Neural cell (in vitro differentiated cells): ENCODE measurements at regions not wholly inside any gene's neighbourhood (a gene's known extent, or its start where the extent isn't known, plus 50 kb on each side); places are given as distances from the start of the nearest gene placed in this dataset.

Experiments used
- H2AFZ ChIP-seq: fragments of 200-600, 300-800 bp; sonication (generic), shearing (Covaris generic); 2 replicates; pipeline ENCODE4 v1.6.0; 2014; ENCODE audit warnings: low read depth, mild to moderate bottlenecking, antibody characterized with exemption, low read length, moderate library complexity
- H3F3A ChIP-seq: fragments of 200-600 bp; shearing (Covaris generic); 2 replicates; pipeline ENCODE4 v1.6.1; 2016; ENCODE audit warnings: mild to moderate bottlenecking, moderate library complexity, mixed read lengths, antibody characterized with exemption, low read length; ENCODE audit not compliant: insufficient read depth, poor library complexity, severe bottlenecking
- H3K27ac ChIP-seq: fragments of 200-600, 300-800 bp; sonication (generic), shearing (Covaris generic); 2 replicates; pipeline ENCODE4 v1.5.1; 2014; ENCODE audit warnings: mild to moderate bottlenecking, low read length, moderate library complexity
- H3K27me3 ChIP-seq: fragments of 300-800, 200-600 bp; sonication (generic), shearing (Covaris generic); 2 replicates; pipeline ENCODE4 v1.6.0; 2014; ENCODE audit warnings: mild to moderate bottlenecking, low read depth, low read length, moderate library complexity; ENCODE audit not compliant: insufficient read depth
- H3K36me3 ChIP-seq: fragments of 300-800, 200-600 bp; sonication (generic), shearing (Covaris generic); 2 replicates; pipeline ENCODE4 v1.5.1; 2014; ENCODE audit warnings: mild to moderate bottlenecking, antibody characterized with exemption, low read length, moderate library complexity; ENCODE audit not compliant: insufficient read depth
- H3K4me2 ChIP-seq: fragments of 300-800, 200-600 bp; sonication (generic), shearing (Covaris generic); 2 replicates; pipeline ENCODE4 v1.6.0; 2014; ENCODE audit warnings: mild to moderate bottlenecking, low read length
- H3K4me3 ChIP-seq: fragments of 300-800, 200-600 bp; sonication (generic), shearing (Covaris generic); 2 replicates; pipeline ENCODE4 v1.5.1; 2014; ENCODE audit warnings: mild to moderate bottlenecking, low read length, moderate library complexity
- H3K79me2 ChIP-seq: fragments of 200-600 bp; shearing (Covaris generic); replicated peaks from 2 replicates; pipeline ENCODE4 v1.6.0; 2014; ENCODE audit warnings: mild to moderate bottlenecking, low read length, moderate library complexity; ENCODE audit not compliant: insufficient read depth
- H3K9ac ChIP-seq: fragments of 300-800, 200-600 bp; sonication (generic), shearing (Covaris generic); 2 replicates; pipeline ENCODE4 v1.6.1; 2016; ENCODE audit warnings: mild to moderate bottlenecking, low read length, mixed read lengths
- H3K9me2 ChIP-seq: fragments of 200-600 bp; shearing (Covaris generic); 2 replicates; pipeline ENCODE4 v1.6.1; 2016; ENCODE audit warnings: mild to moderate bottlenecking, low read length, mixed read lengths; ENCODE audit not compliant: insufficient read depth
- H3K9me3 ChIP-seq: fragments of 200-600, 300-800 bp; sonication (generic), shearing (Covaris generic); 2 replicates; pipeline ENCODE4 v1.6.1; 2016; ENCODE audit warnings: mild to moderate bottlenecking, mixed run types, low read length, moderate library complexity, mixed read lengths
- H4K20me1 ChIP-seq: fragments of 200-600 bp; shearing (Covaris generic); 2 replicates; pipeline ENCODE4 v1.6.1; 2016; ENCODE audit warnings: mild to moderate bottlenecking, mixed run types; ENCODE audit not compliant: insufficient read depth
- CTCF ChIP-seq: fragments of 450-650 bp; IDR thresholded peaks from 2 replicates; pipeline ENCODE4 v1.5.1; 2014; ENCODE audit warnings: antibody characterized with exemption, mild to moderate bottlenecking, moderate library complexity; ENCODE audit not compliant: poor library complexity, severe bottlenecking
- EP300 ChIP-seq: fragments of 450-650 bp; conservative IDR thresholded peaks from 2 replicates; pipeline ENCODE4 v1.6.1; 2014; ENCODE audit warnings: antibody characterized with exemption, mild to moderate bottlenecking, moderate library complexity; ENCODE audit not compliant: poor library complexity, severe bottlenecking
- EZH2 ChIP-seq: fragments of 200-600, 300-800 bp; shearing (Covaris generic), sonication (generic); IDR thresholded peaks from 2 replicates; pipeline ENCODE4 v1.6.1; 2014; ENCODE audit warnings: antibody characterized with exemption, low read length, borderline replicate concordance, mild to moderate bottlenecking; ENCODE audit not compliant: insufficient read depth, poor library complexity, severe bottlenecking
- MXI1 ChIP-seq: fragments of 450-650 bp; conservative IDR thresholded peaks from 2 replicates; pipeline ENCODE4 v1.6.1; 2014; ENCODE audit warnings: antibody characterized with exemption, mild to moderate bottlenecking; ENCODE audit not compliant: poor library complexity, severe bottlenecking
- POLR2AphosphoS5 ChIP-seq: IDR thresholded peaks from 2 replicates; pipeline ENCODE4 v1.6.1; 2012
- RAD21 ChIP-seq: fragments of 450-650 bp; conservative IDR thresholded peaks from 2 replicates; pipeline ENCODE4 v1.6.1; 2014; ENCODE audit warnings: antibody characterized with exemption, mild to moderate bottlenecking, moderate library complexity
- REST ChIP-seq: IDR thresholded peaks from 2 replicates; pipeline ENCODE4 v1.6.1; 2012; ENCODE audit warnings: borderline replicate concordance
- SMC3 ChIP-seq: fragments of 450-650 bp; conservative IDR thresholded peaks from 2 replicates; pipeline ENCODE4 v1.6.1; 2014; ENCODE audit warnings: antibody characterized with exemption, mild to moderate bottlenecking, moderate library complexity; ENCODE audit not compliant: poor library complexity
- TAF1 ChIP-seq: IDR thresholded peaks from 2 replicates; pipeline ENCODE4 v1.6.1; 2012; ENCODE audit warnings: low read depth

GRCh38 chr10:63696205-63696604 is 175.0 kb downstream of the REEP3 start:
- no peak overlapping the region for H3K4me3 ChIP-seq
- H3K79me2 ChIP-seq, result no peaks in the 10 kb centered on the region
- no peak overlapping the region for H3K27ac ChIP-seq
- no peaks in the 10 kb centered on the region for H3K36me3 ChIP-seq
- H2AFZ ChIP-seq, result no peak overlapping the region
- no peak overlapping the region for H3K4me2 ChIP-seq
- H3K9ac ChIP-seq, result no peak overlapping the region
- H3F3A ChIP-seq, result no peaks in the 10 kb centered on the region
- H3K9me3 ChIP-seq, result no peaks in the 10 kb centered on the region
- no peaks in the 10 kb centered on the region for H3K27me3 ChIP-seq
- H3K9me2 ChIP-seq, result no peaks in the 10 kb centered on the region
- no peaks in the 10 kb centered on the region for H4K20me1 ChIP-seq
- TF ChIP-seq POLR2AphosphoS5, result no peak
- TF ChIP-seq TAF1, result no peak
- TF ChIP-seq REST, result no peak
- TF ChIP-seq EP300, result no peak
- no peak for TF ChIP-seq SMC3
- no peak for TF ChIP-seq RAD21
- TF ChIP-seq EZH2, result no peak
- no peak for TF ChIP-seq MXI1
- TF ChIP-seq CTCF, result no peak

- Histone ChIP-seq H3K27me3 (no peaks in the 10 kb centered on the region), H2AFZ (no peak overlapping the region), H3K36me3 (no peaks in the 10 kb centered on the region), H3K9ac (no peak overlapping the region), H3K27ac (no peak overlapping the region), H3K9me2 (no peaks in the 10 kb centered on the region), H3K4me3 (no peak overlapping the region), H3K79me2 (no peaks in the 10 kb centered on the region), H3K4me2 (no peak overlapping the region), H4K20me1 (no peaks in the 10 kb centered on the region), H3F3A (no peaks in the 10 kb centered on the region), H3K9me3 (no peaks in the 10 kb centered on the region)
- TF ChIP-seq SMC3, result no peak
- TF ChIP-seq TAF1, result no peak
- TF ChIP-seq CTCF, result no peak
- TF ChIP-seq EP300, result no peak
- TF ChIP-seq EZH2, result no peak
- no peak for TF ChIP-seq POLR2AphosphoS5
Observed at GRCh38 chr10:63697956-63698786, 177.0 kb downstream of the REEP3 start.
